ENCODE measurements at regions not wholly inside any gene's neighbourhood (a gene's known extent, or its start where the extent isn't known, plus 50 kb on each side); places are given as distances from the start of the nearest gene placed in this dataset.
"Not testable (repeated sequence)": the region's sequence is repeated elsewhere in the genome, so short reads cannot be mapped to it uniquely, and the experiment has no call there.

DNA sequence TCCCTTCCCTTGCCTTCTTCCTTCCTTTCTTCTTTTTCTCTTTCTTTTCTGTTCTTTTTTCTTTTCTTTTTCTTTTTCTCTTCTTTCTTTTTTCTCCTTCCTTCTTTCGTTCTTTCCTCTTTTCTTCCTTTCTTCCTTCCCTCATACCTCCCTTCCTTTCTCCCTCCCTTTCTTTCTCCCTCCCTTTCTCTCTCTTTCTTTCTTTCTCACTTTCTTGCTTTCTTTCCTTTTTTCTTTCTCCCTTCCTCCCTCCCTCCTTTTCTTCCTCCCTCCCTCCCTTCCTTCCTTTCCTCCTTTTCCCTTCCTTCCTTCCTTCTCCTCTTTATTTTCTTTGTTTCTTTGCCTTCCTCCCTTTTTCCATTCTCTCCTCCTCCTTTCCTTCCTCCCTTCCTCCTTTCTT, 96.3 kb downstream of the POM121L12 start:
- peaks cover 2% of the 10 kb centered on the region for H3K36me3 Mint-ChIP-seq
- DNase-seq (ENCODE audit: low spot score in 2 of 2, unreplicated experiment in 2 of 2): no peak
- no peak overlapping the region for H3K27ac Mint-ChIP-seq
- H3K27me3 Mint-ChIP-seq (ENCODE audit: low read depth): no peaks in the 10 kb centered on the region
- H3K9me3 Mint-ChIP-seq: peaks cover 20% of the 10 kb centered on the region
- H3K4me3 Mint-ChIP-seq: no peak overlapping the region
- TF ChIP-seq, protein P1, sequence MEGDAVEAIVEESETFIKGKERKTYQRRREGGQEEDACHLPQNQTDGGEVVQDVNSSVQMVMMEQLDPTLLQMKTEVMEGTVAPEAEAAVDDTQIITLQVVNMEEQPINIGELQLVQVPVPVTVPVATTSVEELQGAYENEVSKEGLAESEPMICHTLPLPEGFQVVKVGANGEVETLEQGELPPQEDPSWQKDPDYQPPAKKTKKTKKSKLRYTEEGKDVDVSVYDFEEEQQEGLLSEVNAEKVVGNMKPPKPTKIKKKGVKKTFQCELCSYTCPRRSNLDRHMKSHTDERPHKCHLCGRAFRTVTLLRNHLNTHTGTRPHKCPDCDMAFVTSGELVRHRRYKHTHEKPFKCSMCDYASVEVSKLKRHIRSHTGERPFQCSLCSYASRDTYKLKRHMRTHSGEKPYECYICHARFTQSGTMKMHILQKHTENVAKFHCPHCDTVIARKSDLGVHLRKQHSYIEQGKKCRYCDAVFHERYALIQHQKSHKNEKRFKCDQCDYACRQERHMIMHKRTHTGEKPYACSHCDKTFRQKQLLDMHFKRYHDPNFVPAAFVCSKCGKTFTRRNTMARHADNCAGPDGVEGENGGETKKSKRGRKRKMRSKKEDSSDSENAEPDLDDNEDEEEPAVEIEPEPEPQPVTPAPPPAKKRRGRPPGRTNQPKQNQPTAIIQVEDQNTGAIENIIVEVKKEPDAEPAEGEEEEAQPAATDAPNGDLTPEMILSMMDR (IDR thresholded peaks at IDR 0.05; ENCODE audit: unreplicated experiment): no peak
- no peaks in the 10 kb centered on the region for H3K4me1 Mint-ChIP-seq

- Mint-ChIP-seq H3K27ac (no peak overlapping the region), H3K27me3 (ENCODE audit: low read depth) (no peaks in the 10 kb centered on the region), H3K36me3 (no peaks in the 10 kb centered on the region), H3K4me1 (peaks cover 4% of the 10 kb centered on the region), H3K4me3 (no peak overlapping the region), H3K9me3 (no peaks in the 10 kb centered on the region)
- TF ChIP-seq, protein P1 (IDR thresholded peaks at IDR 0.05; ENCODE audit: unreplicated experiment): no peak
- no peak for DNase-seq (ENCODE audit: low spot score in 2 of 2, unreplicated experiment in 2 of 2)
Observed at GRCh38 chr7:53151496-53151895, 116.1 kb downstream of the POM121L12 start.

- H3K4me3 Mint-ChIP-seq; H3K27me3 Mint-ChIP-seq (ENCODE audit: low read depth): not testable (repeated sequence)
- peaks cover 11% of the 10 kb centered on the region for H3K9me3 Mint-ChIP-seq
Observed at GRCh38 chr7:53187184-53187583, 151.8 kb downstream of the POM121L12 start.

GRCh38 chr7:53191191-53191695, 155.8 kb downstream of the POM121L12 start:
- Mint-ChIP-seq H3K4me1 (peaks cover 2% of the 10 kb centered on the region), H3K4me3 (no peak overlapping the region), H3K27me3 (ENCODE audit: low read depth) (no peaks in the 10 kb centered on the region), H3K36me3 (no peaks in the 10 kb centered on the region), H3K27ac (no peak overlapping the region), H3K9me3 (peaks cover 11% of the 10 kb centered on the region)
- DNase-seq (ENCODE audit: low spot score in 2 of 2, unreplicated experiment in 2 of 2): no peak
- TF ChIP-seq, protein P1 (IDR thresholded peaks at IDR 0.05; ENCODE audit: unreplicated experiment): no peak

More at GRCh38 chr7:53187184-53187583, 151.8 kb downstream of the POM121L12 start:
- not testable (repeated sequence) for H3K4me1 Mint-ChIP-seq; H3K27ac Mint-ChIP-seq; H3K36me3 Mint-ChIP-seq; DNase-seq (ENCODE audit: low spot score in 2 of 2, unreplicated experiment in 2 of 2)

- H3K27ac Mint-ChIP-seq: no peak overlapping the region
- no peak overlapping the region for H3K4me3 Mint-ChIP-seq
- TF ChIP-seq, protein P1 (IDR thresholded peaks at IDR 0.05; ENCODE audit: unreplicated experiment): no peak
- no peaks in the 10 kb centered on the region for H3K27me3 Mint-ChIP-seq (ENCODE audit: low read depth)
- H3K9me3 Mint-ChIP-seq: peaks cover 11% of the 10 kb centered on the region
- no peak for DNase-seq (ENCODE audit: low spot score in 2 of 2, unreplicated experiment in 2 of 2)
- H3K4me1 Mint-ChIP-seq: peaks cover 2% of the 10 kb centered on the region
- H3K36me3 Mint-ChIP-seq: no peaks in the 10 kb centered on the region
Observed at GRCh38 chr7:53191836-53192443, 156.5 kb downstream of the POM121L12 start.

DNA sequence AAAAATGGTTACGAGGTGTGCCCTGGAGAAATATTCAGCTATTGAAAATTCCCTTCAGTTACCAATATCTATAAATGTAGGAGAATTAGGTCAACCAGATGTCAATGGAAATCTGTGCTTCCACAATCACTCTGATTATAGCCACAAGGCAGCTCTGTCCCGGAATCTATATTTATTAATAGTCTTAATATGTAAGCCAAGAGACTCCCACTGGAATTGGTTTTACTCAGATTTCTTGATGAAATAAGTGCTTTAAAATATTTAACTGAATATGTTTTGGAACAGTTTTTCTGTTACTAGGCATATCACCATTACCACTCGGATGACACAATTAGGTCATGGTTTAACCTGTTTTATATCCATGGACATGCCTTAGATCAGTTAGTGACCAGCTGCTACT, 169.6 kb downstream of the POM121L12 start:
- H3K36me3 Mint-ChIP-seq: no peaks in the 10 kb centered on the region
- peaks cover 10% of the 10 kb centered on the region for H3K9me3 Mint-ChIP-seq
- no peak overlapping the region for H3K4me3 Mint-ChIP-seq
- H3K27me3 Mint-ChIP-seq (ENCODE audit: low read depth): no peaks in the 10 kb centered on the region
- DNase-seq (ENCODE audit: low spot score in 2 of 2, unreplicated experiment in 2 of 2): no peak
- no peak overlapping the region for H3K27ac Mint-ChIP-seq
- no peaks in the 10 kb centered on the region for H3K4me1 Mint-ChIP-seq
- TF ChIP-seq, protein P1 (IDR thresholded peaks at IDR 0.05; ENCODE audit: unreplicated experiment): no peak

Data from mesothelial cell of epicardium (in vitro differentiated cells).